HCT116 (cell line): ENCODE measurements at regions not wholly inside any gene's neighbourhood (a gene's known extent, or its start where the extent isn't known, plus 50 kb on each side); places are given as distances from the start of the nearest gene placed in this dataset.

ENCODE experiments used
- ATAC-seq: fragments of 200-7000 bp; cut with Tn5 transposase; 2 replicates; pipeline ENCODE4 v1.9.1; 2020; ENCODE audit warnings: mild to moderate bottlenecking, moderate library complexity
- BruUV-seq: library from RNA; stranded (reverse); fragments of 400-500 nt; replicated peaks from 2 replicates; lab custom pipeline; 2021; lab: Mats Ljungman, UMichigan
- CTCF ChIA-PET: fragments of 300-600 bp; sonication (Branson Sonifier 250); formaldehyde crosslinking; loops from one replicate; lab custom pipeline; 2021; ENCODE audit warnings: antibody characterized with exemption; lab: Charles Lee
- POLR2A ChIA-PET: fragments of 300-600, 350-600 bp; sonication (Branson Sonifier 250); formaldehyde crosslinking; loops from one replicate; lab custom pipeline; 2021; ENCODE audit warnings: antibody characterized with exemption; lab: Charles Lee
- RAD21 ChIA-PET, 2 experiments: fragments of 300-600 bp; sonication (Branson Sonifier 250); formaldehyde crosslinking; loops; one replicate each; lab custom pipeline; 2023; ENCODE audit warnings: low total read pairs in 2 of 2; ENCODE audit not compliant: uncharacterized antibody in 2 of 2, unreplicated experiment in 2 of 2, low non-redundant PET in 1 of 2; lab: Charles Lee
- DNase-seq: peaks from one replicate; pipeline ENCODE4 v3.0.0-alpha.2; 2010; ENCODE audit warnings: low read depth, low spot score
- H2AFZ ChIP-seq: fragments of 200-600 bp; shearing (Covaris generic), sonication (generic); 2 replicates; pipeline ENCODE4 v1.6.1; 2017; ENCODE audit warnings: low read depth, mixed run types, mixed read lengths, antibody characterized with exemption, low read length; ENCODE audit not compliant: poor library complexity, severe bottlenecking
- H3K27ac ChIP-seq: 2 replicates; pipeline ENCODE4 v1.5.1; 2012; ENCODE audit warnings: low read depth, low read length
- H3K27me3 ChIP-seq: fragments of 200-600 bp; sonication (generic); 2 replicates; pipeline ENCODE4 v1.6.1; 2016; ENCODE audit warnings: mixed run types, low read length, mixed read lengths; ENCODE audit not compliant: insufficient read depth
- H3K36me3 ChIP-seq, 2 experiments: fragments of 200-500 bp in 1 of 2; fragments of 200-600 bp in 1 of 2; sonication (Bioruptor generic) in 1 of 2; sonication (generic) in 1 of 2; 2 replicates each; pipeline versions ENCODE4 v1.5.1 to v1.6.1; 2014 to 2016; ENCODE audit warnings: low read length in 2 of 2, inconsistent platforms in 1 of 2, mixed read lengths in 1 of 2, mixed run types in 1 of 2; ENCODE audit not compliant: insufficient read depth in 2 of 2, control insufficient read depth in 1 of 2
- H3K4me1 ChIP-seq, 2 experiments: fragments of 200-600 bp in 1 of 2; sonication (generic) in 1 of 2; 2 replicates each; pipeline versions ENCODE4 v1.5.1 to v1.6.1; 2012 to 2017; ENCODE audit warnings: low read length in 2 of 2, inconsistent platforms in 1 of 2, mild to moderate bottlenecking in 1 of 2, mixed read lengths in 1 of 2, mixed run types in 1 of 2, moderate library complexity in 1 of 2; ENCODE audit not compliant: insufficient read depth in 2 of 2, control insufficient read depth in 1 of 2
- H3K4me2 ChIP-seq: fragments of 200-600 bp; sonication (generic); 2 replicates; pipeline ENCODE4 v1.6.1; 2017; ENCODE audit warnings: mixed run types, low read length, mixed read lengths
- H3K4me3 ChIP-seq, 2 experiments: fragments of 200-600 bp in 1 of 2; sonication (generic) in 1 of 2; replicated peaks in 1 of 2; 2 replicates each; pipeline ENCODE4 v1.5.1; 2011 to 2016; ENCODE audit warnings: low read length in 2 of 2, control low read depth in 1 of 2, low read depth in 1 of 2, mild to moderate bottlenecking in 1 of 2, mixed read lengths in 1 of 2, mixed run types in 1 of 2
- H3K79me2 ChIP-seq: fragments of 200-600 bp; sonication (generic); 2 replicates; pipeline ENCODE4 v1.6.1; 2017; ENCODE audit warnings: mild to moderate bottlenecking, mixed run types, low read length, moderate library complexity, mixed read lengths; ENCODE audit not compliant: insufficient read depth
- H3K9ac ChIP-seq: fragments of 200-600 bp; sonication (generic); 2 replicates; pipeline ENCODE4 v1.6.1; 2016; ENCODE audit warnings: low read length, mixed read lengths
- H3K9me2 ChIP-seq: fragments of 200-600 bp; sonication (generic), shearing (Covaris generic); 2 replicates; pipeline ENCODE4 v1.6.1; 2017; ENCODE audit warnings: mixed run types, mild to moderate bottlenecking, moderate library complexity; ENCODE audit not compliant: insufficient read depth
- H3K9me3 ChIP-seq, 2 experiments: fragments of 200-500 bp in 1 of 2; fragments of 200-600 bp in 1 of 2; sonication (Bioruptor generic) in 1 of 2; sonication (generic) in 1 of 2; 2 replicates each; pipeline ENCODE4 v1.6.1; 2014 to 2017; ENCODE audit warnings: low read length in 2 of 2, mixed read lengths in 2 of 2, inconsistent platforms in 1 of 2, low read depth in 1 of 2, mild to moderate bottlenecking in 1 of 2, mixed run types in 1 of 2, moderate library complexity in 1 of 2; ENCODE audit not compliant: control insufficient read depth in 1 of 2, insufficient read depth in 1 of 2
- H4K20me1 ChIP-seq: fragments of 200-600 bp; sonication (generic), shearing (Covaris generic); 2 replicates; pipeline ENCODE4 v1.6.1; 2017; ENCODE audit warnings: mixed run types, mild to moderate bottlenecking, moderate library complexity; ENCODE audit not compliant: insufficient read depth
- EZH2 ChIP-seq: fragments of 200-600 bp; sonication (generic); IDR thresholded peaks from 2 replicates; pipeline ENCODE4 v1.6.1; 2017; ENCODE audit warnings: antibody characterized with exemption, mixed run types
- FOSL1 ChIP-seq: IDR thresholded peaks from 2 replicates; pipeline ENCODE4 v1.6.1; 2012; ENCODE audit warnings: low read depth
- REST ChIP-seq: IDR thresholded peaks from 2 replicates; pipeline ENCODE4 v1.6.1; 2012; ENCODE audit warnings: low read depth
- SP1 ChIP-seq: IDR thresholded peaks from 2 replicates; pipeline ENCODE4 v1.6.1; 2012; ENCODE audit warnings: low read depth
- ZBTB33 ChIP-seq: IDR thresholded peaks from 2 replicates; pipeline ENCODE4 v1.6.1; 2011; ENCODE audit warnings: mild to moderate bottlenecking, low read length, moderate library complexity; ENCODE audit not compliant: insufficient replicate concordance; ENCODE audit errors: extremely low read depth
- intact Hi-C: fragments of 100-400 bp; cut with micrococcal nuclease; formaldehyde crosslinking; loops from 2 replicates; pipeline ENCODE4 v1.10.0; 2022

GRCh38 chr9:80595192-80595591, 1023.4 kb downstream of the TLE4 start:
- Histone ChIP-seq H3K36me3 (no peaks in the 10 kb centered on the region), H3K9ac (no peak overlapping the region), H4K20me1 (no peaks in the 10 kb centered on the region), H3K27me3 (no peaks in the 10 kb centered on the region), H3K4me2 (no peak overlapping the region), H3K27ac (no peak overlapping the region), H3K4me3 (no peak overlapping the region), H3K4me1 (no peaks in the 10 kb centered on the region), H3K79me2 (no peaks in the 10 kb centered on the region), H2AFZ (no peak overlapping the region)
- ATAC-seq (no peak), DNase-seq (no peak)
- POLR2A ChIA-PET = no interaction called here
- intact Hi-C loops = no loop called here
- CTCF ChIA-PET = no interaction called here
- BruUV-seq = no TSS peak
- RAD21 ChIA-PET = no interaction called here
- TF ChIP-seq REST (no peak), SP1 (no peak), FOSL1 (no peak)
- TF ChIP-seq, all 23 proteins: peak for 0
- Histone ChIP-seq H3K9me3 (peaks cover 5 to 7% of the 10 kb centered on the region in 2 experiments; a peak in 2 of 4 replicates), H3K9me2 (no peaks in the 10 kb centered on the region)

- Histone ChIP-seq H3K79me2 (no peaks in the 10 kb centered on the region), H3K9me2 (no peaks in the 10 kb centered on the region), H4K20me1 (no peaks in the 10 kb centered on the region), H3K27me3 (no peaks in the 10 kb centered on the region), H3K4me3 (no peak overlapping the region), H3K36me3 (no peaks in the 10 kb centered on the region), H3K4me1 (no peaks in the 10 kb centered on the region), H3K27ac (no peak overlapping the region), H3K9ac (no peak overlapping the region), H3K9me3 (peaks cover 3 to 5% of the 10 kb centered on the region in 2 experiments; a peak in 2 of 4 replicates), H2AFZ (no peak overlapping the region), H3K4me2 (no peak overlapping the region)
- RAD21 ChIA-PET = no interaction called here
- intact Hi-C loops = no loop called here
- CTCF ChIA-PET = no interaction called here
- POLR2A ChIA-PET = no interaction called here
- TF ChIP-seq EZH2 (no peak), ZBTB33 (no peak)
- no peak for ATAC-seq
- no TSS peak for BruUV-seq
- DNase-seq = no peak
These were observed 1020.6 kb downstream of the TLE4 start for GRCh38 chr9:80592413-80592812.
